ENCODE measurements at regions not wholly inside any gene's neighbourhood (a gene's known extent, or its start where the extent isn't known, plus 50 kb on each side); places are given as distances from the start of the nearest gene placed in this dataset.

- Histone ChIP-seq H3K4me2 (ENCODE audit: low read length) (no peak overlapping the region), H3K9ac (ENCODE audit: low read length) (no peak overlapping the region), H3K9me2 (ENCODE audit: low read depth, low read length) (no peaks in the 10 kb centered on the region), H3K27ac (ENCODE audit: low read depth, low read length, poor library complexity, severe bottlenecking) (no peak overlapping the region), H3K4me3 (ENCODE audit: low read depth, low read length, poor library complexity, severe bottlenecking) (no peak overlapping the region), H3K4me1 (ENCODE audit: insufficient read depth, low read length, severe bottlenecking) (no peaks in the 10 kb centered on the region), H3F3A (ENCODE audit: insufficient read depth, low read length) (no peaks in the 10 kb centered on the region), H4K20me1 (ENCODE audit: insufficient read depth, low read length) (no peaks in the 10 kb centered on the region), H2AFZ (ENCODE audit: low read length) (no peak overlapping the region), H3K27me3 (ENCODE audit: insufficient read depth, low read length) (no peaks in the 10 kb centered on the region), H3K79me2 (ENCODE audit: insufficient read depth, low read length) (no peaks in the 10 kb centered on the region), H3K36me3 (ENCODE audit: insufficient read depth, low read length) (no peaks in the 10 kb centered on the region), H3K9me3 (ENCODE audit: low read length) (no peaks in the 10 kb centered on the region)
- TF ChIP-seq EZH2 (IDR thresholded peaks at IDR 0.05; ENCODE audit: borderline replicate concordance, low read length) = no peak
- TF ChIP-seq, protein P1, sequence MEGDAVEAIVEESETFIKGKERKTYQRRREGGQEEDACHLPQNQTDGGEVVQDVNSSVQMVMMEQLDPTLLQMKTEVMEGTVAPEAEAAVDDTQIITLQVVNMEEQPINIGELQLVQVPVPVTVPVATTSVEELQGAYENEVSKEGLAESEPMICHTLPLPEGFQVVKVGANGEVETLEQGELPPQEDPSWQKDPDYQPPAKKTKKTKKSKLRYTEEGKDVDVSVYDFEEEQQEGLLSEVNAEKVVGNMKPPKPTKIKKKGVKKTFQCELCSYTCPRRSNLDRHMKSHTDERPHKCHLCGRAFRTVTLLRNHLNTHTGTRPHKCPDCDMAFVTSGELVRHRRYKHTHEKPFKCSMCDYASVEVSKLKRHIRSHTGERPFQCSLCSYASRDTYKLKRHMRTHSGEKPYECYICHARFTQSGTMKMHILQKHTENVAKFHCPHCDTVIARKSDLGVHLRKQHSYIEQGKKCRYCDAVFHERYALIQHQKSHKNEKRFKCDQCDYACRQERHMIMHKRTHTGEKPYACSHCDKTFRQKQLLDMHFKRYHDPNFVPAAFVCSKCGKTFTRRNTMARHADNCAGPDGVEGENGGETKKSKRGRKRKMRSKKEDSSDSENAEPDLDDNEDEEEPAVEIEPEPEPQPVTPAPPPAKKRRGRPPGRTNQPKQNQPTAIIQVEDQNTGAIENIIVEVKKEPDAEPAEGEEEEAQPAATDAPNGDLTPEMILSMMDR (IDR thresholded peaks at IDR 0.05; ENCODE audit: low read length) = no peak
Observed at GRCh38 chr3:180188512-180189309, 152.0 kb upstream of the PEX5L start.

- Histone ChIP-seq H3K79me2 (ENCODE audit: insufficient read depth, low read length) (no peaks in the 10 kb centered on the region), H3K9me3 (ENCODE audit: low read length) (no peaks in the 10 kb centered on the region), H4K20me1 (ENCODE audit: insufficient read depth, low read length) (no peaks in the 10 kb centered on the region), H3K36me3 (ENCODE audit: insufficient read depth, low read length) (no peaks in the 10 kb centered on the region), H3K4me3 (ENCODE audit: low read depth, low read length, poor library complexity, severe bottlenecking) (no peak overlapping the region), H3F3A (ENCODE audit: insufficient read depth, low read length) (no peaks in the 10 kb centered on the region), H3K4me1 (ENCODE audit: insufficient read depth, low read length, severe bottlenecking) (no peaks in the 10 kb centered on the region), H2AFZ (ENCODE audit: low read length) (no peak overlapping the region), H3K27me3 (ENCODE audit: insufficient read depth, low read length) (no peaks in the 10 kb centered on the region), H3K4me2 (ENCODE audit: low read length) (no peak overlapping the region), H3K27ac (ENCODE audit: low read depth, low read length, poor library complexity, severe bottlenecking) (no peak overlapping the region), H3K9me2 (ENCODE audit: low read depth, low read length) (no peaks in the 10 kb centered on the region), H3K9ac (ENCODE audit: low read length) (no peak overlapping the region)
- TF ChIP-seq EZH2 (IDR thresholded peaks at IDR 0.05; ENCODE audit: borderline replicate concordance, low read length) = no peak
- TF ChIP-seq, protein P1 (IDR thresholded peaks at IDR 0.05; ENCODE audit: low read length) = no peak
Observed at GRCh38 chr3:180189310-180189648, 152.5 kb upstream of the PEX5L start.

- H3K27ac ChIP-seq (ENCODE audit: low read depth, low read length, poor library complexity, severe bottlenecking) = no peak overlapping the region
- H3F3A ChIP-seq (ENCODE audit: insufficient read depth, low read length) = no peaks in the 10 kb centered on the region
- H3K9ac ChIP-seq (ENCODE audit: low read length) = no peak overlapping the region
- H3K4me3 ChIP-seq (ENCODE audit: low read depth, low read length, poor library complexity, severe bottlenecking) = no peak overlapping the region
- H3K4me2 ChIP-seq (ENCODE audit: low read length) = no peak overlapping the region
- no peak overlapping the region for H2AFZ ChIP-seq (ENCODE audit: low read length)
- no peaks in the 10 kb centered on the region for H3K9me2 ChIP-seq (ENCODE audit: low read depth, low read length)
- H3K36me3 ChIP-seq (ENCODE audit: insufficient read depth, low read length) = no peaks in the 10 kb centered on the region
- no peaks in the 10 kb centered on the region for H3K9me3 ChIP-seq (ENCODE audit: low read length)
- H4K20me1 ChIP-seq (ENCODE audit: insufficient read depth, low read length) = no peaks in the 10 kb centered on the region
- H3K79me2 ChIP-seq (ENCODE audit: insufficient read depth, low read length) = no peaks in the 10 kb centered on the region
- no peaks in the 10 kb centered on the region for H3K4me1 ChIP-seq (ENCODE audit: insufficient read depth, low read length, severe bottlenecking)
- TF ChIP-seq, protein P1 (IDR thresholded peaks at IDR 0.05; ENCODE audit: low read length) = no peak
- TF ChIP-seq EZH2 (IDR thresholded peaks at IDR 0.05; ENCODE audit: borderline replicate concordance, low read length) = no peak
- H3K27me3 ChIP-seq (ENCODE audit: insufficient read depth, low read length) = no peaks in the 10 kb centered on the region
Observed at GRCh38 chr3:180196658-180197057, 159.9 kb upstream of the PEX5L start.

Measured in OCI-LY1 (cell line).